ENCODE measurements at regions not wholly inside any gene's neighbourhood (a gene's known extent, or its start where the extent isn't known, plus 50 kb on each side); places are given as distances from the start of the nearest gene placed in this dataset.

- TF ChIP-seq CTCF (IDR thresholded peaks at IDR 0.05) = no peak
- no peak for DNase-seq
- Histone ChIP-seq H3K36me3 (no peaks in the 10 kb centered on the region), H3K9me3 (no peaks in the 10 kb centered on the region), H3K27ac (no peak overlapping the region), H3K4me3 (no peak overlapping the region), H3K27me3 (no peaks in the 10 kb centered on the region), H3K4me1 (no peaks in the 10 kb centered on the region)
- intact Hi-C loops (cut with DNase I) = no loop called here
- no peak for FAIRE-seq
- ATAC-seq = no peak
- 32 to 36% methylated on average over 3 of the region's 3 CpGs for WGBS, 2 donors
Measured at GRCh38 chr5:34447424-34447823, 208.7 kb upstream of the RAI14 start.

- Histone ChIP-seq H3K4me1 (no peaks in the 10 kb centered on the region), H3K4me3 (no peak overlapping the region), H3K27me3 (no peaks in the 10 kb centered on the region), H3K27ac (no peak overlapping the region), H3K36me3 (no peaks in the 10 kb centered on the region), H3K9me3 (no peaks in the 10 kb centered on the region)
- 57 to 59% methylated on average over 3 of the region's 3 CpGs for WGBS, 2 donors
- intact Hi-C loops (cut with DNase I) = no loop called here
- DNase-seq (no peak), ATAC-seq (no peak), FAIRE-seq (no peak)
- TF ChIP-seq CTCF (IDR thresholded peaks at IDR 0.05) = no peak
Measured at GRCh38 chr5:34449639-34450038, 206.5 kb upstream of the RAI14 start.

- no peak for FAIRE-seq
Measured at GRCh38 chr5:34450338-34450737, 205.8 kb upstream of the RAI14 start.

GRCh38 chr5:34452170-34452828, 203.8 kb upstream of the RAI14 start:
- no peaks in the 10 kb centered on the region for H3K36me3 ChIP-seq
- no peaks in the 10 kb centered on the region for H3K27me3 ChIP-seq
- no peaks in the 10 kb centered on the region for H3K9me3 ChIP-seq
- H3K4me1 ChIP-seq = no peaks in the 10 kb centered on the region
- FAIRE-seq (no peak), DNase-seq (no peak), ATAC-seq (peak; percentile 72 to 76 (median 75))
- intact Hi-C loops (cut with DNase I) = no loop called here
- no peak overlapping the region for H3K27ac ChIP-seq
- no peak overlapping the region for H3K4me3 ChIP-seq
- 26 to 27% methylated on average over 7 of the region's 7 CpGs for WGBS, 2 donors
- TF ChIP-seq CTCF (IDR thresholded peaks at IDR 0.05) = no peak

More at GRCh38 chr5:34450338-34450737, 205.8 kb upstream of the RAI14 start:
- H3K4me1 ChIP-seq = no peaks in the 10 kb centered on the region
- WGBS, 2 donors = 75% methylated on average over 2 of the region's 2 CpGs
- intact Hi-C loops (cut with DNase I) = no loop called here
- no peaks in the 10 kb centered on the region for H3K27me3 ChIP-seq
- no peak overlapping the region for H3K27ac ChIP-seq
- H3K4me3 ChIP-seq = no peak overlapping the region
- H3K9me3 ChIP-seq = no peaks in the 10 kb centered on the region
- no peaks in the 10 kb centered on the region for H3K36me3 ChIP-seq
- no peak for TF ChIP-seq CTCF (IDR thresholded peaks at IDR 0.05)
- ATAC-seq (no peak), DNase-seq (no peak)

- intact Hi-C loops (cut with DNase I) = no loop called here
Measured at GRCh38 chr5:34455098-34455497, 201.0 kb upstream of the RAI14 start.

More at GRCh38 chr5:34455098-34455497, 201.0 kb upstream of the RAI14 start:
- H3K4me1 ChIP-seq = no peaks in the 10 kb centered on the region
- no peak for FAIRE-seq
- no peak for ATAC-seq
- H3K36me3 ChIP-seq = no peaks in the 10 kb centered on the region
- no peak for DNase-seq
- H3K27ac ChIP-seq = no peak overlapping the region
- H3K27me3 ChIP-seq = no peaks in the 10 kb centered on the region
- no peak for TF ChIP-seq CTCF (IDR thresholded peaks at IDR 0.05)
- no peaks in the 10 kb centered on the region for H3K9me3 ChIP-seq
- 64 to 71% methylated on average over 3 of the region's 3 CpGs for WGBS, 2 donors
- no peak overlapping the region for H3K4me3 ChIP-seq
